ENCODE measurements at regions not wholly inside any gene's neighbourhood (a gene's known extent, or its start where the extent isn't known, plus 50 kb on each side); places are given as distances from the start of the nearest gene placed in this dataset.

GRCh38 chr6:4549556-4550226 is 226.5 kb upstream of the CDYL start:
- no peak for DNase-seq

- DNase-seq = no peak
Measured at GRCh38 chr6:4545893-4546292, 230.3 kb upstream of the CDYL start.

- DNase-seq = no peak
Measured at GRCh38 chr6:4543596-4543995, 232.6 kb upstream of the CDYL start.

GRCh38 chr6:4533576-4533975 is 242.6 kb upstream of the CDYL start:
- DNase-seq = no peak

- no peak for DNase-seq
Measured at GRCh38 chr6:4531406-4531805, 244.8 kb upstream of the CDYL start.

GRCh38 chr6:4522453-4522852 is 253.8 kb upstream of the CDYL start:
- no peak for DNase-seq

GRCh38 chr6:4521070-4521469 is 255.1 kb upstream of the CDYL start:
- DNase-seq = no peak

GRCh38 chr6:4518506-4518905 is 257.7 kb upstream of the CDYL start:
- DNase-seq = no peak

GRCh38 chr6:4516206-4516605 is 260.0 kb upstream of the CDYL start:
- no peak for DNase-seq

- no peak for DNase-seq
Measured at GRCh38 chr6:4513561-4513960, 262.6 kb upstream of the CDYL start.

- no peak for DNase-seq
Measured at GRCh38 chr6:4512051-4512471, 264.1 kb upstream of the CDYL start.

- DNase-seq = no peak
Measured at GRCh38 chr6:4511641-4512020, 264.6 kb upstream of the CDYL start.

- no peak for DNase-seq
Measured at GRCh38 chr6:4510906-4511640, 265.1 kb upstream of the CDYL start.

GRCh38 chr6:4510317-4510716 is 265.9 kb upstream of the CDYL start:
- DNase-seq = no peak

GRCh38 chr6:4509506-4509905 is 266.7 kb upstream of the CDYL start:
- DNase-seq = no peak

GRCh38 chr6:4506792-4507191 is 269.4 kb upstream of the CDYL start:
- DNase-seq = no peak

- DNase-seq = no peak
Measured at GRCh38 chr6:4506223-4506622, 270.0 kb upstream of the CDYL start.

- DNase-seq = no peak
Measured at GRCh38 chr6:4504700-4505099, 271.5 kb upstream of the CDYL start.

- no peak for DNase-seq
Measured at GRCh38 chr6:4503700-4504099, 272.5 kb upstream of the CDYL start.

- no peak for DNase-seq
Measured at GRCh38 chr6:4496284-4496683, 279.9 kb upstream of the CDYL start.

- no peak for DNase-seq
Measured at GRCh38 chr6:4491501-4492260, 284.5 kb upstream of the CDYL start.

- DNase-seq = no peak
Measured at GRCh38 chr6:4489538-4489937, 286.7 kb upstream of the CDYL start.

GRCh38 chr6:4488389-4488788 is 287.8 kb upstream of the CDYL start:
- no peak for DNase-seq

GRCh38 chr6:4487538-4487937 is 288.7 kb upstream of the CDYL start:
- DNase-seq = no peak

All from activated effector memory CD4-positive, alpha-beta T cell treated with anti-CD3 and anti-CD28 coated beads, Interleukin-2, amount 50 U/mL, for 16 hours (primary cell).